ENCODE measurements at regions not wholly inside any gene's neighbourhood (a gene's known extent, or its start where the extent isn't known, plus 50 kb on each side); places are given as distances from the start of the nearest gene placed in this dataset.

DNA sequence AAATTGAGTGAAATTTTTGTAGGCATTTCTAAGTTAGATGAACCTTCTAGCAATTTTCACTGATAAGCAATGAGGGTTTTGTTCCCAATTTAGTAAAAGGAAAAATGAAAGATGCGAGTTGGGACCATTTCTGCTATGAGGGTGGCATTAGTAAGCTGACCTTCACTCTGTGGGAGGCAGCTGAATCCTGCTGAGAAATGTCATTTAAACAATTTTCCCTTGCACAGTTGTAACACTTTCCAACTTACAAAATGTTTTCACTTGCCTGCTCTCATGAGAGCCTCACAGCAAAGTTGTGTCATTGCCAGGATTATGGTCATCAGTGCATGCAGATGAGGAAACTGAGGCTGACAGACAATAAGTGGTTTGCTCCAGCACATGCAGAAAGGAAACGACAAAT is 527.7 kb downstream of the TNS1 start:
- no peak for DNase-seq (ENCODE audit: low read depth)

DNA sequence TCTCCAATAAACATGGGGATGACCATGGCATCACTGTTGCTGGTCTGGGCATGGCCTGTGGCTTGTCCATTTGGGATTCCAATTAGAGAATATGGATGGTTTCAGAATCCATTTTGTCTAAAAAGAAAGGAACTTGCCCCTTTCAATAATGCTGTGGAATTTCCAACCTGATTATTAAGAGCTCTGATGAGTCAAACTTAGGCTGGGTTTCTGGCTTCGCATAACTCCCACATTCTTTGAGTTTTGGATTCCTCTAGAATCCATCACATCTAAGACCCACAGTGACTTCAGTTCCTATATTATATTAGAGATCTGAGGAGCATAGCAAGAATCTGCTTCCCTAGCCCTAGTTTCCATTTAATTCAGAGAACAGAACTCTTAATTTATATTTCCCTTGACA is 531.5 kb downstream of the TNS1 start:
- peak; percentile 70 for DNase-seq (ENCODE audit: low read depth)

- no peak for DNase-seq (ENCODE audit: low read depth)
Measured at GRCh38 chr2:217469203-217469810, 533.5 kb downstream of the TNS1 start.

DNA sequence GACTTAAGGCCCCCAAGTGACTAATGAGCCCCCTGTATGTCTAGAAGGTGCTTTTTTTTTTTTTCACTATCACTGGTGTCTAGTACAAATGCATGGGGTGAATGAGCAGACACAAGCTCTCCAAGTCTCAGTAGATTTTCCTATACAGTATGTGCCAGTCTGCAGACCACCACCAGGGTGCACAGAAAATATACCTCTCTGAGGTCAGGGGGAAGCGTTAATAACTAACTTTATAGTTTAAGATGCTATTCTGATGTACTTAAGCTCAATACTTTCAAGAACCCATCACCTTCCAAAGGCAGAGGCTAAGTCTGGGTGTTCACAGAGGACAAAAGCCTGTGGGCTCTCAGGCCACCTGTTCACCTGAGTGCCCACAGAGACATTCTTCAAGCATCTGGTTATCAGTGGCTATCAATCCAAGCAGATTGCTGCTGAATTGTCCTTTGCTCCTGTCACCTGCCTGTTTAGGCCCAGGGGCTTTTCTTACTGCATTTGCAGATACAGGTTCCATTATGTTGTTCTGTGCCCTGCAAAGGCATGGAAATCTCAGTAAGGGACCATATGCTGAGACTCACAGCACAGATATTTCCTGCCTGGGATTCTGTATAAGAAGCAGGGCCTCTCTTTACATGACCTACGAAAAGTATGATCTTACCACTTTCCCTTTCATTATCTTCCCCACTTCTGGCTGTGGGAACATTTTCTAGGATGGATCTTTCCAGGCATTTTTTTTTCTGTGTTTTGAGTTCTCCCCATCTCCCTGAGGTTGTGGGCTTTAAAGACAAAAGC is 534.6 kb downstream of the TNS1 start:
- no peak for DNase-seq (ENCODE audit: low read depth)

DNA sequence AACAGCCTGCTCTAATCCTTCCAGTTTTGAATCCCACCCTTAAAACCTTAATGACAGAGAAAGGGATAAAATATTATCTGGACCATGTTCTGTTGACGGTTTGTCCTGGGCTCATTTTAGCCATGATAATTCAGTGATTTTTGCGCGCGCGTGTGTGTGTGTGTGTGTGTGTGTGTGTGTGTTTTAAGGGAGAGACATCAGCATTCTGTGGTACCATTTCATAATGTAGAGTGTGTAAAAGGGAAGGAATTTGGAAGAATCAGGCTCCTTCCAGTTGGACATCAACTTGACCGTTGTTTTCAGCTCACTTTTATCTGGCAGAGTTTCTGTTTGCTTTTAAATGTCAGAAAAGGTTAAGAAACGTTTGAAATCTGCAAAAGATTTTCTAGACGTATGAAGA is 535.5 kb downstream of the TNS1 start:
- DNase-seq (ENCODE audit: low read depth) = peak; percentile 16

GRCh38 chr2:217466805-217467204 is 536.0 kb downstream of the TNS1 start:
- DNase-seq (ENCODE audit: low read depth) = no peak

DNA sequence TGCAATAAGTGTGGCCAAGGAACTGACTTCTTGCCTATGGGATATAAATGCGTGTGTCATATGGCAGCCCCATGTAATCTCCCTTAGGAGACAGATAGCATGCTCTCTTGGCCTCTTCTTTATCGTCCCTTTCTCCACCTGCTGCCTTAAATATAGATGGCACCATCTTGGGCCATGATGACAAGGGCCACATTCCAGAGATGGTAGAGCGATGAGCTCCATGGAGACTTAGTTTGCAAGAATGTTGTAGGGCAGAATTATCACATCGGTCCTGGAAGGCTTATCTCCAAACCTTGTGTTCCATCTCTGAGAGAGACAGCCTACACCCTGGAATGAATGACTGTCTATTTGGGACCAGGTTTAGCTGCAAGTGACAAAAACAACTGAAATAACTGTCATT is 536.7 kb downstream of the TNS1 start:
- no peak for DNase-seq (ENCODE audit: low read depth)

DNA sequence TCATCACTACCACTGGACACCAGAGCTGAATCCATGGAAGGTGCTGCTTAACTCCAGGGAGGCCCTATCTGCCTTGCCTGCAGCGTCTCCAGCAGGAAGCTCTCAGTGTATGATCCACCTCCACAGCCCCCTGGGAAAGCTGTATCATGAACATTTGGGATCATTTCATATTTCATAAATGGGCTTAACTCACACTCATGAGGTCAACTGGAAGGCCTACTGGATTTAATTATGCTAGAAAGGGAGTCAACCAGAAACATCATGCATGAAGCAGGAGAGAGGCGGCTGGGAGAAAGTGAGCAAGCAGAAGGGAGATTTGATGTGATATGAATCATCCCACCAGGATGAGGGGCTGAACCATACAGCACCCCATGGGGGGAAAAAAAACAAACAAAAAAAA is 537.7 kb downstream of the TNS1 start:
- no peak for DNase-seq (ENCODE audit: low read depth)

DNA sequence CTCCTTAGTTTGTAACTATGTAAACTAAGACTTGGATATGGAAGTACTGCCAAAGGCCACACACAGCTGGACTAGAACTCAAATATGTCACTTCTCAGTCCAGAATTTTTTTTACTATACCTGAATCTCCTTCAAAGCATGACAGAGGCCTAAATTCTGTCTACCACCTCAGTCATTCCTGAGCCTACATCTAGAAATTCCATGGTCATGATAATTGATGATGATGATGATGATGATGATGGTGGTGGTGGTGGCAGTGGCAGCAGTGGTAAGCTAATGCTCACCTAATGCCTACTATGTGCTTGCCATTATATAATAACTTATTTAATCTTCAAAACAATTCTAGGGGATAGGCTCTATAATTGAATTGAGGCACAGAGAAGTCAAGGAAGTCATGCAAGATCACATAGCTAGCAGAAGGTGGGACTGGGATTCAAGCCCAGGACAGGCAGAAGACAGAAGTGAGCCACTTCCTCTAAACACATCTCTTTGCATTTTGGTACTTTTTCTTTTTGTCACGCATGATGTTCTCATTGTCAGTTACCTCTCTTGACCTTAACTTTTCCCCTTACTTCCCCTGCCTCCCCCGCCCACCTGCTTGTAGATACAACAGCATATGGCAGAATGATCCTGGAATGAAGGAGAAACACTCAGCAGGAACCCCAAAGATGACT is 539.3 kb downstream of the TNS1 start:
- DNase-seq (ENCODE audit: low read depth) = no peak

GRCh38 chr2:217462121-217462520 is 540.7 kb downstream of the TNS1 start:
- DNase-seq (ENCODE audit: low read depth) = no peak

GRCh38 chr2:217461674-217462073 is 541.1 kb downstream of the TNS1 start:
- no peak for DNase-seq (ENCODE audit: low read depth)

DNA sequence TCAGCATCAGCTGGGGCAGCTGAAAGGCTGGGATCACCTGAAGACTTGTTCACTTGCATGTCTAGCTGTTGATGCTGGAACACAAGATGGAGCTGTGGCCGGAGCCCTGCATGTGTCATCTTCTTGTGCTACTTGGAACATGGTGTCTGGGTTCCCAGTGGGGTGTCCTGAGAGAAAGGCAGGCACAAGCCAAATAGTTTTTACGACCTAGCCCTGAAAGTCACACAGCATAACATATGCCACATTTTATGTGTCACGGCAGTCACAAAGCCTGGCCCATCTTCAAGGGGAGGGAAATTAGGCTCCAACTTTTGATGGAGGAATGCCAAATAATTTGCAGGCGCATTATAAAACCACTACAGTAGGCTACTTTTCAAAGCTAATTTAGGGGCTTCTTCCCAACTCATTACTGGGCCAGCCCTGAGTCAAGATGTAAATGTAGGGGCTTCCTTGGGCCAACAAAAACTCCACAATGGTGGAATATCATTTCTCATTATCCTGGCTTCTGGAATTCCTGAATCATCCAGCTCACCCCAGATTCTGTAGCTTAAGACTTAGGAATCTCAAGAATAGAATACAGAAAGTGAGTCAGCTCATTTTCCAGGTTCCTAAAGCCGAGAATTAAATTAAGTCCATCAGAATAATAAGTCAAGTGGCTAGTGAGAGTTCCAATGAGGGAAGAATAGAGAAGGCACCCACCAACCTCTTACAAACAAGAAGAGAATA is 543.0 kb downstream of the TNS1 start:
- DNase-seq (ENCODE audit: low read depth) = no peak

GRCh38 chr2:217459016-217459415 is 543.8 kb downstream of the TNS1 start:
- no peak for DNase-seq (ENCODE audit: low read depth)

DNA sequence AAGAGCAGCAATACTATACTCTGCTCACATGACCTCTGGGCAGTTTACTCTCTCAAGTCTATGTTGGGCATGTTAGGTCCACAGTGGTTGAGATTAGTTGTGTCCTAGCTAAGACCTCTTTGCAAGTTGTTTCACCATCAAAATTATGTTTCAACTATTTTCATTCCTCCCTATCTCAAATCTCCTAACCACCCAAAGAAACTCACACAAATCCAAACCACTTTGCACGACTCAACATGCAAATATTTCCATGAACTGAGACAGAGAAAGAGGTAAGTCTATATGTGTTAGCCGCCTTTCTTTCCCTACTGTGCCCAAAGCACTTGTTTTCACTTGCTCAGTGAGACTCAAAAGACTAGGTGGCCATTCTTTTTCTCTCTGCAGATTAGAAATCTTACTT is 546.8 kb downstream of the TNS1 start:
- DNase-seq (ENCODE audit: low read depth) = peak; percentile 28

- no peak for DNase-seq (ENCODE audit: low read depth)
Measured at GRCh38 chr2:217452928-217453327, 549.9 kb downstream of the TNS1 start.

- peak; percentile 68 for DNase-seq (ENCODE audit: low read depth)
Measured at GRCh38 chr2:217451666-217452065, 551.1 kb downstream of the TNS1 start.

GRCh38 chr2:217449444-217449843 is 553.4 kb downstream of the TNS1 start:
- DNase-seq (ENCODE audit: low read depth) = no peak

DNA sequence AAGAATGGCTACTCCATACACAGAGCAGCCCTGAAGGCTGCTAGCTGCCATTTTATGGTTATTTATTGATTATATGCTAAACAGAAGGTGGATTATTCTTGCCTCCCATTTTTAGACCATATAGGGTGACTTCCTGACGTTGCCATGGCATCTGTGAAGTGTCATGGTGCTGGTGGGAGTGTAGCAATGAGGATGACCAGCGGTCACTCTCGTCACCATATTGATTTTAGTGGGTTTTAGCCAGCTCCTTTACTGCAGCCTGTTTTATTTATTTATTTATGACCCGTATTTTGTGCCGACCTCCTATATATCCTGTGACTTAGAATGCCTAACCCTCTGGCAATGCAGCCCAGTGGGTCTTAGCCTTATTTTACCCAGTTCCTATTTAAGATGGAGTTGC is 553.9 kb downstream of the TNS1 start:
- DNase-seq (ENCODE audit: low read depth) = no peak

GRCh38 chr2:217445723-217446122 is 557.1 kb downstream of the TNS1 start:
- no peak for DNase-seq (ENCODE audit: low read depth)

DNA sequence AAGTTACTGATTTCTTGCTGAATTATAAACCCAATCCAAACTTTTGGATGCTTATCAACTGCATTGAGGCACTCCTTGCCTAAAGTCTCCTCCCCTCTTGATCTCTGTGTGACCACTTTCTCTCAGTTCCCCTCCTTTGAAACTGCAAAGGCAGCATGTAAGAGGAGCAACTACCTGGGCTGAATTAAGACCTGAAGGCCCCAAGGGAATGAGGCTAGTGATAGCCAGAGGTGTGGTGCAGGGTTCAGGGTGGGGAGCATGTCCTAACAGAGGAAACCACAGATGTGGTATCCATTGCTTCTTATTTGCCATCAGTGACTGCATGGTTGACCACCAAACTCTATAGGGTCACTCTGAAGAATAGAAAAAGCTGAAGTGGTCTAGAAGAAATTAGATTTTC is 557.9 kb downstream of the TNS1 start:
- DNase-seq (ENCODE audit: low read depth) = no peak

- no peak for DNase-seq (ENCODE audit: low read depth)
Measured at GRCh38 chr2:217444509-217444908, 558.3 kb downstream of the TNS1 start.

GRCh38 chr2:217443601-217444000 is 559.2 kb downstream of the TNS1 start:
- DNase-seq (ENCODE audit: low read depth) = no peak

DNA sequence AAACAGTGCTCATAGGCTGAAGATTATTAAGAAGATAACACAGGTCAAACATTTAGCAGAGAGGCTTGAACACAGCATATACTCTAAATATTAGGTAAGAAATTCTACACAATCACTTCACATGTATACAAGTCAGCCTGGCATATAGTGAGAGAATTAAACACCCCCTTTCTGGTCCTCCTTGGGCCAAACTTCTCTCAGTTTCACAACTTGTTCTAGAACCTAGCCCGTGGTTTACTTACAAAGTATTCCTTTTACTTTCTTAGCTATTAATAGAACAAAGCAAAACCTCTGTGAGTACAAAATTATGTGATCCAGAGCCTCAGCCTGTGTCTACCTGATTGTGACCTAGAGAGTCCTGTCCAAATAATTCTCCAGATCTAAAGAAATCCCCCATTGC is 562.8 kb downstream of the TNS1 start:
- peak; percentile 36 for DNase-seq (ENCODE audit: low read depth)
